PC-9 (cell line): ENCODE measurements at regions not wholly inside any gene's neighbourhood (a gene's known extent, or its start where the extent isn't known, plus 50 kb on each side); places are given as distances from the start of the nearest gene placed in this dataset.

Source experiments
- CTCF ChIP-seq: fragments of 200-600 bp; sonication (generic); conservative IDR thresholded peaks from 2 replicates; pipeline ENCODE4 v1.6.1; 2017; ENCODE audit warnings: mixed run types, antibody characterized with exemption, mild to moderate bottlenecking, moderate library complexity
- EZH2 ChIP-seq: fragments of 200-600 bp; sonication (generic); IDR thresholded peaks from 2 replicates; pipeline ENCODE4 v1.8.0; 2017; ENCODE audit warnings: antibody characterized with exemption, low read depth

GRCh38 chr4:57926311-57926710, 816.1 kb upstream of the IGFBP7 start:
- TF ChIP-seq CTCF (no peak), EZH2 (no peak)
